ENCODE measurements at regions not wholly inside any gene's neighbourhood (a gene's known extent, or its start where the extent isn't known, plus 50 kb on each side); places are given as distances from the start of the nearest gene placed in this dataset.

- no peak for TF ChIP-seq POLR2A (IDR thresholded peaks at IDR 0.05)
- no peak for TF ChIP-seq CTCF (IDR thresholded peaks at IDR 0.05)
Measured at GRCh38 chr6:168183613-168183970, 104.6 kb upstream of the FRMD1 start.
